IMR-90 (cell line): ENCODE measurements at regions not wholly inside any gene's neighbourhood (a gene's known extent, or its start where the extent isn't known, plus 50 kb on each side); places are given as distances from the start of the nearest gene placed in this dataset.

Source experiments
- ATAC-seq: fragments of 200-7000 bp; cut with Tn5 transposase; 2 replicates; pipeline ENCODE4 v1.9.1; 2020; ENCODE audit warnings: low read depth, mild to moderate bottlenecking, moderate library complexity
- BruUV-seq: library from RNA; stranded (reverse); fragments of 400-500 nt; replicated peaks from 2 replicates; lab custom pipeline; 2021; lab: Mats Ljungman, UMichigan
- CTCF ChIA-PET: fragments of 300-600 bp; formaldehyde crosslinking; extraction: SDS; loops from one replicate; lab custom pipeline; 2021; ENCODE audit warnings: antibody characterized with exemption; lab: Yijun Ruan, JAX
- POLR2A ChIA-PET: fragments of 300-600 bp; sonication (Branson Sonifier 250); formaldehyde crosslinking; loops from one replicate; lab custom pipeline; 2022; ENCODE audit warnings: antibody characterized with exemption; ENCODE audit not compliant: unreplicated experiment; lab: Charles Lee
- DNase-seq: peaks from one replicate; pipeline ENCODE4 v3.0.0; 2013
- H2AFZ ChIP-seq: replicated peaks from 2 replicates; pipeline ENCODE3; 2013; ENCODE audit warnings: low read length, mild to moderate bottlenecking; ENCODE audit not compliant: poor library complexity
- H2AK5ac ChIP-seq: 2 replicates; pipeline ENCODE4 v1.6.1; 2013; ENCODE audit warnings: low read depth, low read length, inconsistent platforms
- H2AK9ac ChIP-seq: replicated peaks from 2 replicates; pipeline ENCODE3; 2013; ENCODE audit warnings: mild to moderate bottlenecking, low read depth, low read length, moderate library complexity; ENCODE audit not compliant: poor library complexity
- H2BK120ac ChIP-seq: 2 replicates; pipeline ENCODE4 v1.6.1; 2013; ENCODE audit warnings: low read depth, low read length, inconsistent platforms
- H2BK15ac ChIP-seq: 3 replicates; pipeline ENCODE4 v1.6.1; 2013; ENCODE audit warnings: low read depth, low read length, inconsistent platforms
- H2BK20ac ChIP-seq: 2 replicates; pipeline ENCODE4 v1.6.1; 2013; ENCODE audit warnings: low read depth, mild to moderate bottlenecking, inconsistent platforms, low read length, moderate library complexity
- H2BK5ac ChIP-seq: 2 replicates; pipeline ENCODE4 v1.6.1; 2013; ENCODE audit warnings: mild to moderate bottlenecking, low read depth, low read length, inconsistent platforms; ENCODE audit not compliant: poor library complexity, severe bottlenecking
- H3K14ac ChIP-seq: replicated peaks from 2 replicates; pipeline ENCODE4 v1.6.1; 2013; ENCODE audit warnings: low read depth, low read length, inconsistent platforms
- H3K18ac ChIP-seq: 2 replicates; pipeline ENCODE4 v1.6.1; 2013; ENCODE audit warnings: low read depth, low read length, control low read depth
- H3K23ac ChIP-seq: 2 replicates; pipeline ENCODE4 v1.6.1; 2013; ENCODE audit warnings: low read depth, low read length, inconsistent platforms
- H3K27ac ChIP-seq: 2 replicates; pipeline ENCODE4 v1.5.1; 2013; ENCODE audit warnings: mild to moderate bottlenecking, control low read depth, low read length; ENCODE audit not compliant: insufficient read depth
- H3K27me3 ChIP-seq: 2 replicates; pipeline ENCODE4 v1.6.1; 2013; ENCODE audit warnings: low read length; ENCODE audit not compliant: control insufficient read depth, insufficient read depth
- H3K36me3 ChIP-seq: 2 replicates; pipeline ENCODE4 v1.6.1; 2013; ENCODE audit warnings: low read length, mixed read lengths; ENCODE audit not compliant: control insufficient read depth, insufficient read depth
- H3K4ac ChIP-seq: 2 replicates; pipeline ENCODE4 v1.6.1; 2013; ENCODE audit warnings: low read depth, low read length, inconsistent platforms
- H3K4me1 ChIP-seq: 2 replicates; pipeline ENCODE4 v1.6.1; 2013; ENCODE audit warnings: low read length, mixed read lengths; ENCODE audit not compliant: control insufficient read depth, insufficient read depth
- H3K4me2 ChIP-seq: 2 replicates; pipeline ENCODE4 v1.6.1; 2013; ENCODE audit warnings: low read depth, mild to moderate bottlenecking, control low read depth, low read length, moderate library complexity
- H3K4me3 ChIP-seq: 2 replicates; pipeline ENCODE4 v1.5.1; 2013; ENCODE audit warnings: low read depth, mild to moderate bottlenecking, control low read depth, low read length, moderate library complexity; ENCODE audit not compliant: insufficient read depth
- H3K56ac ChIP-seq: 2 replicates; pipeline ENCODE4 v1.6.1; 2013; ENCODE audit warnings: low read length, inconsistent platforms; ENCODE audit not compliant: insufficient read depth; ENCODE audit errors: extremely low read depth
- H3K79me1 ChIP-seq, 2 experiments: 2 replicates each; pipeline ENCODE4 v1.6.1; 2013; ENCODE audit warnings: low read length in 2 of 2, inconsistent platforms in 1 of 2, low read depth in 1 of 2
- H3K9ac ChIP-seq: 2 replicates; pipeline ENCODE4 v1.6.1; 2013; ENCODE audit warnings: low read depth, low read length, control low read depth
- H3K9me1 ChIP-seq: 2 replicates; pipeline ENCODE4 v1.6.1; 2013; ENCODE audit warnings: low read length, inconsistent platforms; ENCODE audit not compliant: insufficient read depth
- H3K9me3 ChIP-seq: 2 replicates; pipeline ENCODE4 v1.6.1; 2013; ENCODE audit warnings: low read length; ENCODE audit not compliant: control insufficient read depth, insufficient read depth
- H4K20me1 ChIP-seq: 2 replicates; pipeline ENCODE4 v1.6.1; 2013; ENCODE audit warnings: low read length, inconsistent platforms; ENCODE audit not compliant: insufficient read depth
- H4K5ac ChIP-seq: 2 replicates; pipeline ENCODE4 v1.6.1; 2013; ENCODE audit warnings: mild to moderate bottlenecking, low read depth, low read length, control low read depth
- H4K8ac ChIP-seq, 2 experiments: 2 replicates each; pipeline ENCODE4 v1.6.1; 2013; ENCODE audit warnings: low read depth in 2 of 2, low read length in 2 of 2, control low read depth in 1 of 2, inconsistent platforms in 1 of 2
- H4K91ac ChIP-seq: 2 replicates; pipeline ENCODE4 v1.6.1; 2013; ENCODE audit warnings: low read depth, low read length, inconsistent platforms; ENCODE audit not compliant: insufficient read depth
- CHD1 ChIP-seq: IDR thresholded peaks from 2 replicates; pipeline ENCODE4 v1.6.1; 2012; ENCODE audit warnings: low read depth, low read length, improper control_type of control experiment
- FOS ChIP-seq: fragments of 150-350 bp; IDR thresholded peaks from 2 replicates; pipeline ENCODE4 v1.6.1; 2016; ENCODE audit warnings: low read depth, low read length
- MXI1 ChIP-seq: IDR thresholded peaks from 2 replicates; pipeline ENCODE4 v1.6.1; 2012; ENCODE audit warnings: low read depth, mild to moderate bottlenecking, low read length, moderate library complexity, borderline replicate concordance
- USF2 ChIP-seq: fragments of 150-350 bp; IDR thresholded peaks from 2 replicates; pipeline ENCODE4 v1.6.1; 2017; ENCODE audit warnings: mild to moderate bottlenecking, antibody characterized with exemption, low read length, low read depth
- WGBS, 2 experiments: methylation state at CpG; one replicate each; pipeline versions ENCODE4 v1.1.5 to v1.1.7; 2013; ENCODE audit warnings: missing lambda C conversion rate in 2 of 2; ENCODE audit not compliant: insufficient read length in 1 of 2; ENCODE audit errors: extremely low coverage in 2 of 2; 5-methylcytosine and 5-hydroxymethylcytosine counted together
- dilution Hi-C: fragments of 300-500 bp; cut with HindIII; formaldehyde crosslinking; loops from one replicate; pipeline ENCODE4 v1.14.3; 2018; ENCODE audit warnings: low sequenced_read_pairs; ENCODE audit not compliant: unreplicated experiment
- in situ Hi-C: fragments of 300-500 bp; cut with MboI; formaldehyde crosslinking; loops from 3 replicates; pipeline ENCODE4 v1.14.3; 2019; ENCODE audit warnings: low sequenced_read_pairs, inconsistent platforms, mixed read lengths
- intact Hi-C: fragments of 100-400 bp; cut with micrococcal nuclease; formaldehyde crosslinking; loops from 2 replicates; pipeline ENCODE4 v1.10.0; 2022

GRCh38 chr9:78782234-78782633 is 485.3 kb downstream of the PSAT1 start:
- H4K20me1 ChIP-seq: no peaks in the 10 kb centered on the region
- no peak overlapping the region for H4K91ac ChIP-seq
- H3K27me3 ChIP-seq: no peaks in the 10 kb centered on the region
- dilution Hi-C loops (no loop called here), intact Hi-C loops (no loop called here), in situ Hi-C loops (no loop called here)
- WGBS, 2 experiments: 100% methylated on average over 1 of the region's 3 CpGs; no CpG with 5 or more reads in 1 of the 2 experiments
- H3K56ac ChIP-seq: no peak overlapping the region
- no peaks in the 10 kb centered on the region for H3K79me1 ChIP-seq
- H3K4me1 ChIP-seq: 0 out of 2 replicates have a peak, but pooled peaks cover 1% of the 10 kb centered on the region
- no peaks in the 10 kb centered on the region for H3K9me3 ChIP-seq
- H3K18ac ChIP-seq: no peak overlapping the region
- no peak overlapping the region for H2BK15ac ChIP-seq
- ChIA-PET POLR2A (no interaction called here), CTCF (no interaction called here)
- H2AK5ac ChIP-seq: no peak overlapping the region
- no peak overlapping the region for H3K27ac ChIP-seq
- DNase-seq: no peak
- no peak overlapping the region for H3K23ac ChIP-seq
- TF ChIP-seq MXI1: no peak
- no peak for TF ChIP-seq USF2
- no peak for TF ChIP-seq CHD1
- TF ChIP-seq FOS: no peak
- no peak overlapping the region for H2AK9ac ChIP-seq
- H3K36me3 ChIP-seq: no peaks in the 10 kb centered on the region
- H3K4ac ChIP-seq: no peak overlapping the region
- no peak overlapping the region for H3K4me3 ChIP-seq
- no peak overlapping the region for H2AFZ ChIP-seq
- no peak overlapping the region for H2BK20ac ChIP-seq
- H3K9me1 ChIP-seq: no peaks in the 10 kb centered on the region
- no peak overlapping the region for H4K5ac ChIP-seq
- no peak overlapping the region for H3K14ac ChIP-seq
- H2BK120ac ChIP-seq: no peak overlapping the region
- no peak overlapping the region for H4K8ac ChIP-seq
- no peak for ATAC-seq
- H2BK5ac ChIP-seq: no peak overlapping the region
- no peak overlapping the region for H3K9ac ChIP-seq
- BruUV-seq: no TSS peak
- no peak overlapping the region for H3K4me2 ChIP-seq
